Psoas muscle (tissue), 7 donors: ENCODE measurements at regions not wholly inside any gene's neighbourhood (a gene's known extent, or its start where the extent isn't known, plus 50 kb on each side); places are given as distances from the start of the nearest gene placed in this dataset.

Source experiments
- ATAC-seq, 4 donors: fragments of 200-7000 bp; cut with Tn5 transposase; one replicate each; pipeline ENCODE4 v1.9.1; 2020; ENCODE audit warnings: moderate library complexity in 3 of 4, mild to moderate bottlenecking in 2 of 4
- DNase-seq, 2 donors: peaks; one replicate each; pipeline ENCODE4 v3.0.0-alpha.2; 2020
- H3K27ac ChIP-seq: fragments of 200-600 bp; one replicate; pipeline ENCODE4 v1.8.0; 2022
- H3K27me3 ChIP-seq, 3 donors: fragments of 200-600 bp in 1 of 3; one replicate each; pipeline versions ENCODE4 v1.6.1 to v1.8.0; 2013 to 2022; ENCODE audit warnings: low read length in 2 of 3, mild to moderate bottlenecking in 2 of 3, moderate library complexity in 1 of 3; ENCODE audit not compliant: insufficient read depth in 3 of 3
- H3K36me3 ChIP-seq, 2 donors: fragments of 200-600 bp in 1 of 2; one replicate each; pipeline versions ENCODE4 v1.6.1 to v1.8.0; 2013 to 2022; ENCODE audit warnings: low read depth in 1 of 2, mild to moderate bottlenecking in 1 of 2, moderate library complexity in 1 of 2; ENCODE audit not compliant: insufficient read depth in 1 of 2
- H3K4me1 ChIP-seq: fragments of 200-600 bp; one replicate; pipeline ENCODE4 v1.8.0; 2022
- H3K4me3 ChIP-seq: fragments of 200-600 bp; one replicate; pipeline ENCODE4 v1.8.0; 2022; ENCODE audit warnings: mild to moderate bottlenecking
- H3K9me3 ChIP-seq: fragments of 200-600 bp; one replicate; pipeline ENCODE4 v1.8.0; 2022
- CTCF ChIP-seq: fragments of 200-600 bp; IDR thresholded peaks from one replicate; pipeline ENCODE4 v1.8.0; 2022; ENCODE audit warnings: antibody characterized with exemption
- WGBS, 3 donors: extraction: QIAGEN DNeasy Blood & Tissue Kit; methylation state at CpG; one replicate each; pipeline versions ENCODE4 v1.1.6 to v1.1.7; 2013; 5-methylcytosine and 5-hydroxymethylcytosine counted together
- intact Hi-C, 2 donors: fragments of 100-400 bp; cut with DNase I; formaldehyde crosslinking; loops; one replicate each; pipeline versions ENCODE4 v1.11.0 to v1.14.2; 2022
- donor health status: healthy with polysubstance abuse.
- donor health status: DM: no; HTN: no; CAD: no; lungs with moderate emphysema.
- donor health status: Bipolar disorder and iron deficiency.
- donor health status: healthy.
- donor health status: DM: yes; HTN: yes; CAD: no.
- donor health status: DM: no; HTN: no; CAD: no.
- donor health status: DM: yes; HTN: yes; CAD: no.

GRCh38 chrX:40267334-40268187 lies 169.8 kb upstream of the BCOR start:
- peak in 1 of 2 donors; percentile 28 for DNase-seq
- H3K27me3 ChIP-seq: no peaks in the 10 kb centered on the region
- peak in 3 of 4 donors; percentile 13 to 46 (median 19) for ATAC-seq
- no peaks in the 10 kb centered on the region for H3K9me3 ChIP-seq
- no peaks in the 10 kb centered on the region for H3K4me1 ChIP-seq
- no peaks in the 10 kb centered on the region for H3K36me3 ChIP-seq
- no peak for TF ChIP-seq CTCF
- intact Hi-C loops: loop anchor here (5.0 to 10.0 kb wide), 5 partner anchors 85 to 543 kb away; no protein-coding TSS in a partner anchor
- peak overlapping the region; percentile 59 for H3K4me3 ChIP-seq
- WGBS, 3 donors: 7 to 13% (median 8%) methylated on average over 24 to 29 of the region's 29 CpGs
- H3K27ac ChIP-seq: peak overlapping the region; percentile 50

GRCh38 chrX:40266490-40267333 lies 169.0 kb upstream of the BCOR start:
- Histone ChIP-seq H3K4me1 (no peaks in the 10 kb centered on the region), H3K36me3 (no peaks in the 10 kb centered on the region), H3K27me3 (no peaks in the 10 kb centered on the region), H3K9me3 (no peaks in the 10 kb centered on the region), H3K27ac (peak overlapping the region; percentile 50), H3K4me3 (peak overlapping the region; percentile 59)
- peak; percentile 87 to 97 (median 91) for ATAC-seq
- peak; percentile 65 to 82 for DNase-seq
- intact Hi-C loops: loop anchor here (5.0 to 10.0 kb wide), 5 partner anchors 84 to 542 kb away; no protein-coding TSS in a partner anchor
- WGBS, 3 donors: 5 to 14% (median 6%) methylated on average over 25 to 42 of the region's 42 CpGs
- TF ChIP-seq CTCF: peak; percentile 62

GRCh38 chrX:40265936-40266335 lies 168.2 kb upstream of the BCOR start:
- no peaks in the 10 kb centered on the region for H3K4me1 ChIP-seq
- H3K4me3 ChIP-seq: no peak overlapping the region
- no peak for TF ChIP-seq CTCF
- H3K9me3 ChIP-seq: no peaks in the 10 kb centered on the region
- DNase-seq (no peak), ATAC-seq (no peak)
- intact Hi-C loops: loop anchor here (5.0 to 10.0 kb wide), 5 partner anchors 84 to 541 kb away; no protein-coding TSS in a partner anchor
- WGBS, 3 donors: 67 to 91% (median 76%) methylated on average over 5 to 7 of the region's 7 CpGs
- no peaks in the 10 kb centered on the region for H3K36me3 ChIP-seq
- no peak overlapping the region for H3K27ac ChIP-seq
- no peaks in the 10 kb centered on the region for H3K27me3 ChIP-seq

GRCh38 chrX:40263014-40263560 lies 165.3 kb upstream of the BCOR start:
- Histone ChIP-seq H3K4me3 (no peak overlapping the region), H3K27ac (no peak overlapping the region), H3K4me1 (no peaks in the 10 kb centered on the region), H3K36me3 (no peaks in the 10 kb centered on the region), H3K9me3 (no peaks in the 10 kb centered on the region), H3K27me3 (no peaks in the 10 kb centered on the region)
- intact Hi-C loops: loop anchor here (5.0 to 10.0 kb wide), 4 partner anchors 91 to 538 kb away; no protein-coding TSS in a partner anchor
- no peak for TF ChIP-seq CTCF
- ATAC-seq (no peak), DNase-seq (no peak)
- 28 to 44% (median 36%) methylated on average over 8 of the region's 8 CpGs for WGBS, 3 donors
